GM10266 (cell line): ENCODE measurements at regions not wholly inside any gene's neighbourhood (a gene's known extent, or its start where the extent isn't known, plus 50 kb on each side); places are given as distances from the start of the nearest gene placed in this dataset.
"Not testable (repeated sequence)": the region's sequence is repeated elsewhere in the genome, so short reads cannot be mapped to it uniquely, and the experiment has no call there.

Experiments used
- DNase-seq: peaks from one replicate; pipeline ENCODE4 v3.0.0; 2012; ENCODE audit errors: extremely low spot score
- TF ChIP-seq, protein P1 (sequence below): IDR thresholded peaks from 2 replicates; pipeline ENCODE4 v1.5.1; 2012; ENCODE audit warnings: mild to moderate bottlenecking, low read depth; ENCODE audit not compliant: control insufficient read depth, insufficient read depth; ENCODE audit errors: missing control alignments

DNA sequence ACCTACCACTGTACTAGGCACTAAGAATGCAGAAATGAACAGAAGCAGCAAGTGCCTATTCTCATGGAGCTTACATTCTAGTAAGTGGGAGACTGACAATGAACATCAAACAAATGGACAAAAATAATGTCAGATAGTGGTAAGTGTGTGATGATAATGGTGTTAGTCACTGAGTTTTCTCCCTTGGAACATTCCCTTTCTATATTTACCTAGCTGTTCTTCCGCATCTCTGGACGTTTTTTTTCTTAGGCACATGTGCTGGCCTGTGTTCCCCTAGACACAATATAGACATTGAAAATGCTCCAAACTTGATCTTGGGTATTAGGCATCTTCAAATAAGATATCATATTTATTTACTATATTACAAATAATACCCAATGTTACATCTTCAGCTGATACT is 218.1 kb upstream of the GJE1 start:
- TF ChIP-seq, protein P1, sequence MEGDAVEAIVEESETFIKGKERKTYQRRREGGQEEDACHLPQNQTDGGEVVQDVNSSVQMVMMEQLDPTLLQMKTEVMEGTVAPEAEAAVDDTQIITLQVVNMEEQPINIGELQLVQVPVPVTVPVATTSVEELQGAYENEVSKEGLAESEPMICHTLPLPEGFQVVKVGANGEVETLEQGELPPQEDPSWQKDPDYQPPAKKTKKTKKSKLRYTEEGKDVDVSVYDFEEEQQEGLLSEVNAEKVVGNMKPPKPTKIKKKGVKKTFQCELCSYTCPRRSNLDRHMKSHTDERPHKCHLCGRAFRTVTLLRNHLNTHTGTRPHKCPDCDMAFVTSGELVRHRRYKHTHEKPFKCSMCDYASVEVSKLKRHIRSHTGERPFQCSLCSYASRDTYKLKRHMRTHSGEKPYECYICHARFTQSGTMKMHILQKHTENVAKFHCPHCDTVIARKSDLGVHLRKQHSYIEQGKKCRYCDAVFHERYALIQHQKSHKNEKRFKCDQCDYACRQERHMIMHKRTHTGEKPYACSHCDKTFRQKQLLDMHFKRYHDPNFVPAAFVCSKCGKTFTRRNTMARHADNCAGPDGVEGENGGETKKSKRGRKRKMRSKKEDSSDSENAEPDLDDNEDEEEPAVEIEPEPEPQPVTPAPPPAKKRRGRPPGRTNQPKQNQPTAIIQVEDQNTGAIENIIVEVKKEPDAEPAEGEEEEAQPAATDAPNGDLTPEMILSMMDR, result no peak
- DNase-seq, result no peak

GRCh38 chr6:141906569-141907080 is 226.1 kb upstream of the GJE1 start:
- DNase-seq, result no peak
- TF ChIP-seq, protein P1, result no peak

DNA sequence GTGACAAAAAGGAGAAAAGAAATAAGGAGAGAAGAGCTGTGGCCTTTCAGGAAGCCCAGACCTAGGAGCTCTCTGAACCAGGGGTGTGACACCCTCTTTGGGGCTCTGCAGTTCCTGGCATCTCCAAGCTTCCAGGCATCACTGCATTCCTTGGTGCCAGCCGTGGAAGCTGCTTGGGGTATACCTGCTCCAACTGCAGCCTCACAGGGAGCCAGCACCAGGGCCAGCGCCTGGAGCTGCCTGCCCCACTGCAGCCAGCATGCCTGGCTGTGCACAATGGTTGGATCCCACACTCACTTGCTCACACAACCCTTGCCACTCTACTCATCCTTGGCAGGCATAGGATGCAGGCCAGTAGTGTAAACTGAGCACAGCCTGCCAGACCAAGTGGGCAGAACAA is 242.1 kb upstream of the GJE1 start:
- DNase-seq, result no peak
- TF ChIP-seq, protein P1, result no peak

GRCh38 chr6:141884850-141885249 is 247.9 kb upstream of the GJE1 start:
- TF ChIP-seq, protein P1, result no peak

DNA sequence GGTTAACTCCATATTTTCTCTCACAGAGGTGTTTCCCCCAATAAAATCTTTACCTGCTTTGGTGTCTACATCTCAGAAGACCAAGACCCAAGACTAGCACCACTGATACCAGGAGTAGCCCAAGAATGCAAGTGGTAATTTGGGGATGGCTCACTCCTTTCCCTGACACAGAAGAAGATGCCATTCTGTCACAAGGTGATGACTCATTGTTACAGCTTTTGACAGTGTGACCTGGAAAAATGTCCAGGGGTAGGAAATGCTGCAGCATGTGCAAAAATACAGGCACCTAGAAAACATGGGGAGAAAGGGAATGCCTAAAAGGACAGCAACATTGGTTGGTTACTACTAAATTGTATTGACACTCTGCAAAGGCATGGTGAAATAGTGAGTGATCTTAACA is 254.0 kb upstream of the GJE1 start:
- DNase-seq, result no peak
- TF ChIP-seq, protein P1, result no peak

More at GRCh38 chr6:141884850-141885249, 247.9 kb upstream of the GJE1 start:
- DNase-seq, result no peak

GRCh38 chr6:141877275-141877983 is 255.3 kb upstream of the GJE1 start:
- TF ChIP-seq, protein P1, result no peak
- no peak for DNase-seq

DNA sequence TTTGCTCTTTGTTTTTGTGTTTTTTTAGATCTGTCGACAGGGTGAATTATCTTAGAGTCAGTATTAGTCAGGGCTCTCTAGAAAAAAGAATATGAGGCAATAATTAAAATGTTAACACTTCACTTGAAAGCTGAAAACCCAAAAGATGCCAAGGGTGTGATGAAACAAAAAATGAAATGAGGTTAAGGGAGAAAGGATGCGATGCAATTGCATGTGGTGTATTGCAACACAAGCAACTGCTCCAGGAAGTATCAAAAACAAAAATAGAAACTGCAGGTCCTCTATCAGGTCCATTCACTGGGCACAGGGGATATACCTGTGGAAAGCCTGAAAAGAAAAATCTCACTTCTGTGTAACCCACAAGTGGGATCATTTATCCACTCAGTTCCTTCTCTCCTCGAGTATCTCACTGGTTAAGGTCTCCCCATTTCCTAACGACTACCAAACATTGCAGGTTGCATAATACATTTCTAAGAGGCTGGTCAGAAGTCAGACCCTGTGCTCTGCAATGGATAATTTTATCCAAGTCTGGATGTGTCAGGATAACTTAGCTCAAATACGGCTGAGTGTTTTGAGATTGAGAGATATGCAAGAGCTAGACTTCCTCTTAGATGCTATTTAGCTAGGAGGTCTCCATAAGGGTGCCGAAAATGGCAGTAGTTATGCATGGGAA is 257.7 kb upstream of the GJE1 start:
- no peak for DNase-seq
- TF ChIP-seq, protein P1, result no peak

DNA sequence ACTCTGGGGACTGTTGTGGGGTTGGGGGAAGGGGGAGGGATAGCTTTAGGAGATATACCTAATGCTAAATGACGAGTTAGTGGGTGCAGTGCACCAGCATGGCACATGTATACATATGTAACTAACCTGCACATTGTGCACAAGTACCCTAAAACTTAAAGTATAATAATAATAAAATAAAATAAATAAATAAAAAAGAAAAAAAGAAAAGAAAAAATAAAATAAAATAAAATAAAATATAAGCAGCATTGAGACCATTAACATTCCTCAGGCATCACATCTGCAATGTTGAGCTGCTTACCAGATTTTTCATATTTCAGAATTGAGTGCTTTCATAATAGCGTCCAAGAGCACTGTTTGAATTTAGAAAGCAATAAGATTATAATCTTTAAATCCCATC is 263.2 kb upstream of the GJE1 start:
- DNase-seq, result not testable (repeated sequence)
